GM12878 (cell line): ENCODE measurements at regions not wholly inside any gene's neighbourhood (a gene's known extent, or its start where the extent isn't known, plus 50 kb on each side); places are given as distances from the start of the nearest gene placed in this dataset.

Experiments used
- CBX5 ChIP-seq: sonication (generic); IDR thresholded peaks from 2 replicates; pipeline ENCODE4 v1.6.1; 2016; ENCODE audit warnings: low read depth, moderate library complexity, mild to moderate bottlenecking, inconsistent platforms
- CREB1 ChIP-seq: IDR thresholded peaks from 2 replicates; pipeline ENCODE4 v1.6.1; 2012; ENCODE audit warnings: low read depth, mild to moderate bottlenecking, inconsistent platforms
- DPF2 ChIP-seq: fragments of 450-650 bp; IDR thresholded peaks from 2 replicates; pipeline ENCODE4 v1.6.1; 2017; ENCODE audit warnings: mild to moderate bottlenecking
- EGR1 ChIP-seq, 2 experiments: IDR thresholded peaks; 1 replicate in 1 of 2; 2 replicates in 1 of 2; pipeline ENCODE4 v1.6.1; 2011 to 2012; ENCODE audit warnings: low read depth in 2 of 2, low read length in 2 of 2, borderline replicate concordance in 1 of 2, mild to moderate bottlenecking in 1 of 2, moderate library complexity in 1 of 2
- EZH2 ChIP-seq: IDR thresholded peaks from 2 replicates; pipeline ENCODE4 v1.6.1; 2012; ENCODE audit warnings: low read depth, mild to moderate bottlenecking, control low read depth, inconsistent platforms, low read length, borderline replicate concordance; ENCODE audit not compliant: control insufficient read depth
- POLR2AphosphoS5 ChIP-seq: IDR thresholded peaks from 2 replicates; pipeline ENCODE4 v1.6.1; 2011; ENCODE audit warnings: mild to moderate bottlenecking, low read length, inconsistent platforms
- RAD21 ChIP-seq: IDR thresholded peaks from 2 replicates; pipeline ENCODE4 v1.6.1; 2011; ENCODE audit warnings: mild to moderate bottlenecking, low read depth, low read length, moderate library complexity; ENCODE audit not compliant: insufficient read depth
- RAD51 ChIP-seq: fragments of 450-650 bp; IDR thresholded peaks from 2 replicates; pipeline ENCODE4 v1.6.1; 2016; ENCODE audit warnings: moderate library complexity, mild to moderate bottlenecking, inconsistent platforms
- RFX5 ChIP-seq: IDR thresholded peaks from 2 replicates; pipeline ENCODE4 v1.6.1; 2011; ENCODE audit warnings: low read depth, low read length, improper control_type of control experiment
- SIX5 ChIP-seq: IDR thresholded peaks from 2 replicates; pipeline ENCODE4 v1.6.1; 2011; ENCODE audit warnings: mild to moderate bottlenecking, low read depth, low read length, moderate library complexity; ENCODE audit not compliant: severe bottlenecking
- STAT3 ChIP-seq: IDR thresholded peaks from 2 replicates; pipeline ENCODE4 v1.6.1; 2011; ENCODE audit warnings: low read depth, low read length, improper control_type of control experiment
- TF ChIP-seq, protein P1 (sequence below), 3 experiments: IDR thresholded peaks in 2 of 3; conservative IDR thresholded peaks in 1 of 3; 2 replicates each; pipeline ENCODE4 v1.5.1; 2011; ENCODE audit warnings: low read depth in 3 of 3, low read length in 3 of 3, mild to moderate bottlenecking in 3 of 3, control low read depth in 2 of 3, moderate library complexity in 2 of 3, inconsistent platforms in 1 of 3, mixed read lengths in 1 of 3; ENCODE audit not compliant: control insufficient read depth in 2 of 3, insufficient read depth in 1 of 3; ENCODE audit errors: extremely low read depth in 1 of 3

DNA sequence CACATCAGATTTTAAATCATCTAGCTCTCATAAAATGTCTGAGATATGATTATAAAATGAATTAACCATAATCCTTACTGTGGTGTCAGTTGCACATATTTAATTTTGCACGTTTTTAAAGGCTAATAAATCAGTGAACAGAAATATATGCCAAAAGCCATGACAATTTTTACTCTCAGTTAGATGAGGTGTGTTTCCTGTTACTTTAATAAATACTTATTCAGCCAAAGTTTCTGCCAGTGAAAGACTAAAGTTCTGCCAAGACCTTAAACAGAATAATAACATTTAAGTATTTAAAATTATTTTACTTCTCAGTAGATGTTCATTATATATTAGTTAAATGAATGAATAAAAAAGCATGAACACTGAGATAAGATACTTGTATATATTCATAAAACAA lies 1150.1 kb downstream of the NAALADL2 start:
- TF ChIP-seq RAD21 (no peak), CREB1 (no peak), RAD51 (no peak), SIX5 (no peak), STAT3 (no peak), EGR1 (IDR thresholded peaks at IDR 0.05; ENCODE audit: borderline replicate concordance in 1 of 2, low read depth in 2 of 2, low read length in 2 of 2) (no peak), EZH2 (no peak), DPF2 (no peak), RFX5 (no peak), POLR2AphosphoS5 (no peak), CBX5 (no peak)
- TF ChIP-seq, protein P1, sequence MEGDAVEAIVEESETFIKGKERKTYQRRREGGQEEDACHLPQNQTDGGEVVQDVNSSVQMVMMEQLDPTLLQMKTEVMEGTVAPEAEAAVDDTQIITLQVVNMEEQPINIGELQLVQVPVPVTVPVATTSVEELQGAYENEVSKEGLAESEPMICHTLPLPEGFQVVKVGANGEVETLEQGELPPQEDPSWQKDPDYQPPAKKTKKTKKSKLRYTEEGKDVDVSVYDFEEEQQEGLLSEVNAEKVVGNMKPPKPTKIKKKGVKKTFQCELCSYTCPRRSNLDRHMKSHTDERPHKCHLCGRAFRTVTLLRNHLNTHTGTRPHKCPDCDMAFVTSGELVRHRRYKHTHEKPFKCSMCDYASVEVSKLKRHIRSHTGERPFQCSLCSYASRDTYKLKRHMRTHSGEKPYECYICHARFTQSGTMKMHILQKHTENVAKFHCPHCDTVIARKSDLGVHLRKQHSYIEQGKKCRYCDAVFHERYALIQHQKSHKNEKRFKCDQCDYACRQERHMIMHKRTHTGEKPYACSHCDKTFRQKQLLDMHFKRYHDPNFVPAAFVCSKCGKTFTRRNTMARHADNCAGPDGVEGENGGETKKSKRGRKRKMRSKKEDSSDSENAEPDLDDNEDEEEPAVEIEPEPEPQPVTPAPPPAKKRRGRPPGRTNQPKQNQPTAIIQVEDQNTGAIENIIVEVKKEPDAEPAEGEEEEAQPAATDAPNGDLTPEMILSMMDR (IDR thresholded peaks at IDR 0.05 in 2 of 3, conservative IDR thresholded peaks at IDR 0.05 in 1 of 3; ENCODE audit: control insufficient read depth in 2 of 3, extremely low read depth in 1 of 3, insufficient read depth in 1 of 3, low read depth in 3 of 3, low read length in 3 of 3): no peak
